HFF-Myc (cell line): ENCODE measurements at regions not wholly inside any gene's neighbourhood (a gene's known extent, or its start where the extent isn't known, plus 50 kb on each side); places are given as distances from the start of the nearest gene placed in this dataset.

Experiments used
- DNase-seq: peaks from one replicate; pipeline ENCODE4 v3.0.0-alpha.2; 2011; ENCODE audit warnings: low read depth; ENCODE audit errors: extremely low read depth
- H3K4me3 ChIP-seq: replicated peaks from 2 replicates; pipeline ENCODE4 v1.5.1; 2011; ENCODE audit warnings: low read depth, mild to moderate bottlenecking, control low read depth, low read length
- CTCF ChIP-seq: IDR thresholded peaks from 2 replicates; pipeline ENCODE4 v1.5.1; 2012; ENCODE audit warnings: mild to moderate bottlenecking, low read depth, low read length, control low read depth; ENCODE audit errors: missing control alignments

- no peak for DNase-seq
- no peak overlapping the region for H3K4me3 ChIP-seq
- TF ChIP-seq CTCF = no peak
Observed at GRCh38 chr12:69141074-69141473, 98.3 kb upstream of the CPSF6 start.

GRCh38 chr12:69149270-69149669 lies 90.1 kb upstream of the CPSF6 start:
- no peak for TF ChIP-seq CTCF
- DNase-seq = no peak
- H3K4me3 ChIP-seq = no peak overlapping the region

GRCh38 chr12:69150083-69150795 lies 89.1 kb upstream of the CPSF6 start:
- no peak for TF ChIP-seq CTCF
- no peak for DNase-seq
- H3K4me3 ChIP-seq = no peak overlapping the region

GRCh38 chr12:69150796-69151127 lies 88.6 kb upstream of the CPSF6 start:
- TF ChIP-seq CTCF = no peak
- DNase-seq = no peak
- no peak overlapping the region for H3K4me3 ChIP-seq

- DNase-seq = no peak
- TF ChIP-seq CTCF = no peak
- H3K4me3 ChIP-seq = no peak overlapping the region
Observed at GRCh38 chr12:69151254-69151764, 88.1 kb upstream of the CPSF6 start.

GRCh38 chr12:69154585-69155363 lies 84.6 kb upstream of the CPSF6 start:
- no peak overlapping the region for H3K4me3 ChIP-seq
- DNase-seq = no peak
- peak; percentile 96 for TF ChIP-seq CTCF
